Chondrocyte (in vitro differentiated cells): ENCODE measurements at regions not wholly inside any gene's neighbourhood (a gene's known extent, or its start where the extent isn't known, plus 50 kb on each side); places are given as distances from the start of the nearest gene placed in this dataset.

ENCODE experiments used
- DNase-seq: peaks from one replicate; pipeline ENCODE4 v3.0.0; 2021; ENCODE audit warnings: mixed read lengths, low spot score
- H3K27ac Mint-ChIP-seq: one replicate; pipeline ENCODE4 v1.8.0; 2021; ENCODE audit warnings: mild to moderate bottlenecking, moderate library complexity, mixed read lengths; ENCODE audit not compliant: unreplicated experiment
- H3K27me3 Mint-ChIP-seq: 2 replicates; pipeline ENCODE4 v1.8.0; 2021; ENCODE audit warnings: low read depth, mixed read lengths
- H3K36me3 Mint-ChIP-seq: 2 replicates; pipeline ENCODE4 v1.8.0; 2021; ENCODE audit warnings: low read depth, mixed read lengths
- H3K4me1 Mint-ChIP-seq: 2 replicates; pipeline ENCODE4 v1.8.0; 2021; ENCODE audit warnings: low read depth, mild to moderate bottlenecking, mixed read lengths
- H3K4me3 Mint-ChIP-seq: one replicate; pipeline ENCODE4 v1.8.0; 2021; ENCODE audit warnings: mild to moderate bottlenecking, moderate library complexity, mixed read lengths; ENCODE audit not compliant: unreplicated experiment
- H3K9me3 Mint-ChIP-seq: 2 replicates; pipeline ENCODE4 v1.8.0; 2021; ENCODE audit warnings: low read depth, mixed read lengths
- CTCF ChIP-seq: fragments of 200-600 bp; sonication (generic); IDR thresholded peaks from 2 replicates; pipeline ENCODE4 v1.5.0; 2021; ENCODE audit warnings: antibody characterized with exemption, mild to moderate bottlenecking, moderate library complexity

GRCh38 chr7:124996778-124997177 lies 67.2 kb upstream of the POT1 start:
- Mint-ChIP-seq H3K4me3 (no peak overlapping the region), H3K9me3 (peaks cover 2% of the 10 kb centered on the region), H3K4me1 (peaks cover 11% of the 10 kb centered on the region), H3K27ac (no peak overlapping the region), H3K36me3 (peaks cover 1% of the 10 kb centered on the region), H3K27me3 (peaks cover 2% of the 10 kb centered on the region)
- DNase-seq, result no peak
- peak; percentile 13 for TF ChIP-seq CTCF

DNA sequence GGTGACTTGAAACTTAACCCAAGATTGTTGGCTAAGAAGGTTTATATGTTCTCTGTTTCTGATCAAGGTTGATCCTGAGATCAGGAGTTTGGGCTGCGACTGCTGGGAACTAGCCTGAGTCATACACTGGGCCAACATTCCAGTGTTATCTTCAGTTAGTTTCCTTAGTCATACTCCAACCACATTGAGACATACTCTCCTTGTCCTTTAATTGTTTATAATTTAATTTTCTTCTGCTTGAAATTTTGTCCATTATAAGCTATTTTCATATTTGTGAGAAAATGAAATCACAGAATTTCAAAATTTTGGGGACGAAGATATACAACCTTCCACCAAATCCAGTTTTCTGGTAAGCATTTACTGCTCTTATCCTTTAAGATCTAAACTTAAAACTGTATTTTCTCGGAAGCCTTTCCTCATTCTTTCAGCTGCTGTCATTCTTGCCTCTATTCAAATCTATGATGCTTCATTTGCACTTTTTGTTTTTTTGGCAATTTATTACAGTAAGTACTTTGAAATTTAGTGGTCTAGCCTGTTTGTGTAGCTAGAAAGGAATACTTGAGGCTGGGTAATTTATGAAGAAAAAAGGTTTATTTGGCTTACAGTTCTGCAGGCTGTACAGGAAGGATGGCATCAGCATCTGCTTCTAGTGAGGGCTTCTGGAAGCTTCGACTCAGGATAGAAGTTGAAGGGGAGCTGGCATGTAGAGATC lies 63.4 kb upstream of the POT1 start:
- TF ChIP-seq CTCF, result no peak
- Mint-ChIP-seq H3K27ac (peak overlapping the region; percentile 28), H3K27me3 (no peaks in the 10 kb centered on the region), H3K9me3 (no peaks in the 10 kb centered on the region), H3K36me3 (no peaks in the 10 kb centered on the region), H3K4me3 (no peak overlapping the region), H3K4me1 (peaks cover 15% of the 10 kb centered on the region)
- no peak for DNase-seq

DNA sequence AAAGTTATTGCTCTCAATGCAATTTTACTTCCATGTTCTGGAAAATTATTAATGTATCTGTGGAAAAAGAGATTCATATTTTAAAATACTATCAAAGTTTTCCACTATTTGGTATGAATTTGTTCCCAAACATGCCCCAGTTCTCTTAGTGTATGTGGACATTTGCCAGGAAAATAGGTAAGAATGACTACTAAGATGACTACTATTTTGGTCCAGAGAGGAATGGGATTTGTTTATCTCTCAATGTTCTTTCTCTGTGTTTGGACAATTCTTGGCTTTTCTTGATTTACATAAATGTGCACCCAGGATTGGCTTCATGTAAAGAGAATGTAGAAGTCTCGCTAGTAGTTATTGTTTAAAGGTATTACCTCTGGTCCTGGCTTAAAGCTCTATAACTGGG lies 60.3 kb upstream of the POT1 start:
- H3K9me3 Mint-ChIP-seq, result no peaks in the 10 kb centered on the region
- peaks cover 15% of the 10 kb centered on the region for H3K4me1 Mint-ChIP-seq
- TF ChIP-seq CTCF, result no peak
- no peaks in the 10 kb centered on the region for H3K36me3 Mint-ChIP-seq
- H3K27me3 Mint-ChIP-seq, result peaks cover 6% of the 10 kb centered on the region
- no peak overlapping the region for H3K27ac Mint-ChIP-seq
- DNase-seq, result no peak
- H3K4me3 Mint-ChIP-seq, result no peak overlapping the region
